ENCODE measurements at regions not wholly inside any gene's neighbourhood (a gene's known extent, or its start where the extent isn't known, plus 50 kb on each side); places are given as distances from the start of the nearest gene placed in this dataset.

- H3K4me3 ChIP-seq (ENCODE audit: low read depth in 1 of 5, low read length in 5 of 5): no peak overlapping the region
- H3K9ac ChIP-seq (ENCODE audit: low read length in 5 of 5): no peak overlapping the region
- no peaks in the 10 kb centered on the region for H3K4me1 ChIP-seq (ENCODE audit: control insufficient read depth in 5 of 5, insufficient read depth in 5 of 5, low read length in 5 of 5)
- peaks cover 0 to 6% (median 5%) of the 10 kb centered on the region in 5 donors for H3K27me3 ChIP-seq (ENCODE audit: control insufficient read depth in 5 of 5, insufficient read depth in 4 of 5, low read length in 5 of 5)
- H3K36me3 ChIP-seq (ENCODE audit: control insufficient read depth in 5 of 5, insufficient read depth in 5 of 5, low read length in 5 of 5): no peaks in the 10 kb centered on the region
- H3K27ac ChIP-seq (ENCODE audit: low read depth, low read length): no peak overlapping the region
- no peaks in the 10 kb centered on the region for H3K9me3 ChIP-seq (ENCODE audit: control insufficient read depth in 5 of 5, low read length in 5 of 5)
Measured at GRCh38 chr16:48105976-48106375, 49.8 kb downstream of the ABCC12 start.

DNA sequence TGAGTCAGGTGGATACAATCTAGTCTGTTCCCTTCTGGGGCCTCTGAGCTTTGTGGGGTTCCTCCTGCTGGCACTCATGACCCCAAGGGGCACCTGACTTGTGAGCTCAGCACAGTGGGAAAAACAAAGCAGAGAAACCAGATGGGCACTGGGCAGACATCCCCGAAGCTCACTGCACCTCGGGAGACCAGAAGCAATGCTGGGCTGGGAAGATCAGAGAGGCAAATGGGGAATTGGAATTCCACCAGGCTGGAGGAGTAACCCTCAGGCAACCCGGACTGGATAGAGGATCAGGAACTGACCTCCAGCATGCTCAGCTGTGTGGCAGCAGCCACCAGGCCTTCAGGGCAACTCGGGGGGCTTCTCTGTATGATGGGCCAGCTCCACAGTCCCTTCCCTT is 50.3 kb downstream of the ABCC12 start:
- no peaks in the 10 kb centered on the region for H3K36me3 ChIP-seq (ENCODE audit: control insufficient read depth in 5 of 5, insufficient read depth in 5 of 5, low read length in 5 of 5)
- H3K4me3 ChIP-seq (ENCODE audit: low read depth in 1 of 5, low read length in 5 of 5): no peak overlapping the region
- no peaks in the 10 kb centered on the region for H3K9me3 ChIP-seq (ENCODE audit: control insufficient read depth in 5 of 5, low read length in 5 of 5)
- no peaks in the 10 kb centered on the region for H3K4me1 ChIP-seq (ENCODE audit: control insufficient read depth in 5 of 5, insufficient read depth in 5 of 5, low read length in 5 of 5)
- no peak overlapping the region for H3K27ac ChIP-seq (ENCODE audit: low read depth, low read length)
- peaks cover 0 to 6% (median 5%) of the 10 kb centered on the region in 5 donors for H3K27me3 ChIP-seq (ENCODE audit: control insufficient read depth in 5 of 5, insufficient read depth in 4 of 5, low read length in 5 of 5)
- no peak overlapping the region for H3K9ac ChIP-seq (ENCODE audit: low read length in 5 of 5)

DNA sequence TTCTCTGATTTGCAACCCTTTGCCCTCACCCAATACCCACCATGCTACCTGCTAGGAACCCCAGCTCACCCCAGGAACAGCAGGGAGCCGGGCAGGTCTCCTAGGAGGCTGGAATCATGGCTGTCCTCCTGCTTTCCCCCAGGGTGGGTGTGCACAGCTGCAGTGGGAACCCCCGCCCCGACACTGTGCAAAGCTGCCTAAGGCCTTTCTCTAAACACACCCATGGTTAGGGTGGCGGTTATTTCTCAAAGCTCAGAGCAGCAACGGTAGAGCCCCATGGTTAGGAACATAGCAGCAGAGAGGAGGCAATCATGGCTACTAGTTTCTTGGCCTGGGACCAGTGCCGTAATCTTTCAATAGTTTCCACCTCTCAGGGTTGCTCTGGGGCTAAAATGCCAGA is 52.2 kb downstream of the ABCC12 start:
- no peaks in the 10 kb centered on the region for H3K4me1 ChIP-seq (ENCODE audit: control insufficient read depth in 5 of 5, insufficient read depth in 5 of 5, low read length in 5 of 5)
- no peak overlapping the region for H3K4me3 ChIP-seq (ENCODE audit: low read depth in 1 of 5, low read length in 5 of 5)
- peaks cover 0 to 6% (median 0%) of the 10 kb centered on the region in 5 donors for H3K27me3 ChIP-seq (ENCODE audit: control insufficient read depth in 5 of 5, insufficient read depth in 4 of 5, low read length in 5 of 5)
- no peak overlapping the region for H3K9ac ChIP-seq (ENCODE audit: low read length in 5 of 5)
- H3K27ac ChIP-seq (ENCODE audit: low read depth, low read length): no peak overlapping the region
- no peaks in the 10 kb centered on the region for H3K9me3 ChIP-seq (ENCODE audit: control insufficient read depth in 5 of 5, low read length in 5 of 5)
- no peaks in the 10 kb centered on the region for H3K36me3 ChIP-seq (ENCODE audit: control insufficient read depth in 5 of 5, insufficient read depth in 5 of 5, low read length in 5 of 5)

- Histone ChIP-seq H3K9me3 (ENCODE audit: control insufficient read depth in 5 of 5, low read length in 5 of 5) (no peaks in the 10 kb centered on the region), H3K27ac (ENCODE audit: low read depth, low read length) (no peak overlapping the region), H3K4me1 (ENCODE audit: control insufficient read depth in 5 of 5, insufficient read depth in 5 of 5, low read length in 5 of 5) (no peaks in the 10 kb centered on the region), H3K27me3 (ENCODE audit: control insufficient read depth in 5 of 5, insufficient read depth in 4 of 5, low read length in 5 of 5) (peaks cover 0 to 6% (median 0%) of the 10 kb centered on the region in 5 donors), H3K9ac (ENCODE audit: low read length in 5 of 5) (no peak overlapping the region), H3K36me3 (ENCODE audit: control insufficient read depth in 5 of 5, insufficient read depth in 5 of 5, low read length in 5 of 5) (no peaks in the 10 kb centered on the region), H3K4me3 (ENCODE audit: low read depth in 1 of 5, low read length in 5 of 5) (no peak overlapping the region)
Measured at GRCh38 chr16:48102083-48103008, 53.4 kb downstream of the ABCC12 start.

GRCh38 chr16:48101069-48101674 is 54.6 kb downstream of the ABCC12 start:
- Histone ChIP-seq H3K36me3 (ENCODE audit: control insufficient read depth in 5 of 5, insufficient read depth in 5 of 5, low read length in 5 of 5) (no peaks in the 10 kb centered on the region), H3K4me1 (ENCODE audit: control insufficient read depth in 5 of 5, insufficient read depth in 5 of 5, low read length in 5 of 5) (no peaks in the 10 kb centered on the region), H3K27ac (ENCODE audit: low read depth, low read length) (no peak overlapping the region), H3K9ac (ENCODE audit: low read length in 5 of 5) (no peak overlapping the region), H3K9me3 (ENCODE audit: control insufficient read depth in 5 of 5, low read length in 5 of 5) (no peaks in the 10 kb centered on the region), H3K27me3 (ENCODE audit: control insufficient read depth in 5 of 5, insufficient read depth in 4 of 5, low read length in 5 of 5) (peaks cover 0 to 3% (median 0%) of the 10 kb centered on the region in 5 donors), H3K4me3 (ENCODE audit: low read depth in 1 of 5, low read length in 5 of 5) (no peak overlapping the region)

DNA sequence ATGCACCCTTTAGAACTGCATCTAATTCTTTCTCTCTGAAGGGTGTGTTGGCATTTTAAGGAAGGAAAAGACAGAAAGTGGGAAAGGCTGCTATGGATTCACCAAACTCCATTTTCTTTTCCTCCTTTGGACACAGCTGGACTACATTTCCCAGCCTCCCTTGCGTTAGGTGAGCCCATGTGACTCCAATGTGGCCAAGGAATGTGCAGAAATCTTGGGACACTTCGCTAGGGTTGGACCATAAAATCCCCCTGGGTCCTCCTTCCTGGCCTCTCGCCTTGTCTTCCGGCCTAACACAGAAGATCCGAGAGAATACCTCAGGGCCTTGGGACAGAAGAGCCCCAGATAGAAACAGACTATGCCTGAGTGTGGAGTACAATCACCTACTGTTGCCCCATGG is 56.3 kb downstream of the ABCC12 start:
- Histone ChIP-seq H3K4me1 (ENCODE audit: control insufficient read depth in 5 of 5, insufficient read depth in 5 of 5, low read length in 5 of 5) (no peaks in the 10 kb centered on the region), H3K27ac (ENCODE audit: low read depth, low read length) (no peak overlapping the region), H3K9me3 (ENCODE audit: control insufficient read depth in 5 of 5, low read length in 5 of 5) (no peaks in the 10 kb centered on the region), H3K9ac (ENCODE audit: low read length in 5 of 5) (no peak overlapping the region), H3K4me3 (ENCODE audit: low read depth in 1 of 5, low read length in 5 of 5) (no peak overlapping the region), H3K36me3 (ENCODE audit: control insufficient read depth in 5 of 5, insufficient read depth in 5 of 5, low read length in 5 of 5) (no peaks in the 10 kb centered on the region), H3K27me3 (ENCODE audit: control insufficient read depth in 5 of 5, insufficient read depth in 4 of 5, low read length in 5 of 5) (no peaks in the 10 kb centered on the region)

DNA sequence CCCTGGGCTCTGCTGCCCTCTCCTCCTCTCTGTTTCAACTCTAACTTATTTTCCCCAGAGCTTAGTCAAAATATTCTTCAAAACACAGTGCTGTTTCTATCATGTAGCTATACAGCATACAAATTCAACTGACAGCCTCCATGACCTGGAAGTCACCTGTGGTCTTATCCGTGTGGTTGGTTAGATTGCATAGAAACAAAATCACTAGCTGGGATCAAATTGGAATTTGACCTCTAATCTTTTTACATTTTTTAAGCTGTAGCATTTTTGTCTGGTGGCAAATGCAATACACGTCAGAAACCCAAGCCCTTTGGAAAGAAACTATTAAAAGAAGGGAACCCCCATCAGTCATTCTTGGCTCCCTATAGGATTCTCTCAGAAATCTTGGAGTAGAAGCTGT is 57.3 kb downstream of the ABCC12 start:
- Histone ChIP-seq H3K4me3 (ENCODE audit: low read depth in 1 of 5, low read length in 5 of 5) (no peak overlapping the region), H3K9ac (ENCODE audit: low read length in 5 of 5) (no peak overlapping the region), H3K27ac (ENCODE audit: low read depth, low read length) (no peak overlapping the region), H3K27me3 (ENCODE audit: control insufficient read depth in 5 of 5, insufficient read depth in 4 of 5, low read length in 5 of 5) (no peaks in the 10 kb centered on the region), H3K4me1 (ENCODE audit: control insufficient read depth in 5 of 5, insufficient read depth in 5 of 5, low read length in 5 of 5) (no peaks in the 10 kb centered on the region), H3K36me3 (ENCODE audit: control insufficient read depth in 5 of 5, insufficient read depth in 5 of 5, low read length in 5 of 5) (no peaks in the 10 kb centered on the region), H3K9me3 (ENCODE audit: control insufficient read depth in 5 of 5, low read length in 5 of 5) (no peaks in the 10 kb centered on the region)

- Histone ChIP-seq H3K9ac (ENCODE audit: low read length in 5 of 5) (no peak overlapping the region), H3K4me3 (ENCODE audit: low read depth in 1 of 5, low read length in 5 of 5) (no peak overlapping the region), H3K4me1 (ENCODE audit: control insufficient read depth in 5 of 5, insufficient read depth in 5 of 5, low read length in 5 of 5) (peaks cover 0 to 8% (median 0%) of the 10 kb centered on the region in 5 donors), H3K27ac (ENCODE audit: low read depth, low read length) (no peak overlapping the region), H3K27me3 (ENCODE audit: control insufficient read depth in 5 of 5, insufficient read depth in 4 of 5, low read length in 5 of 5) (peaks cover 0 to 3% (median 0%) of the 10 kb centered on the region in 5 donors), H3K9me3 (ENCODE audit: control insufficient read depth in 5 of 5, low read length in 5 of 5) (no peaks in the 10 kb centered on the region), H3K36me3 (ENCODE audit: control insufficient read depth in 5 of 5, insufficient read depth in 5 of 5, low read length in 5 of 5) (no peaks in the 10 kb centered on the region)
Measured at GRCh38 chr16:48091117-48091516, 64.7 kb downstream of the ABCC12 start.

- Histone ChIP-seq H3K9me3 (ENCODE audit: control insufficient read depth in 5 of 5, low read length in 5 of 5) (no peaks in the 10 kb centered on the region), H3K4me3 (ENCODE audit: low read depth in 1 of 5, low read length in 5 of 5) (no peak overlapping the region), H3K27me3 (ENCODE audit: control insufficient read depth in 5 of 5, insufficient read depth in 4 of 5, low read length in 5 of 5) (peaks cover 0 to 3% (median 0%) of the 10 kb centered on the region in 5 donors), H3K27ac (ENCODE audit: low read depth, low read length) (no peak overlapping the region), H3K4me1 (ENCODE audit: control insufficient read depth in 5 of 5, insufficient read depth in 5 of 5, low read length in 5 of 5) (peaks cover 0 to 8% (median 0%) of the 10 kb centered on the region in 5 donors), H3K36me3 (ENCODE audit: control insufficient read depth in 5 of 5, insufficient read depth in 5 of 5, low read length in 5 of 5) (no peaks in the 10 kb centered on the region), H3K9ac (ENCODE audit: low read length in 5 of 5) (no peak overlapping the region)
Measured at GRCh38 chr16:48089053-48089792, 66.6 kb downstream of the ABCC12 start.

DNA sequence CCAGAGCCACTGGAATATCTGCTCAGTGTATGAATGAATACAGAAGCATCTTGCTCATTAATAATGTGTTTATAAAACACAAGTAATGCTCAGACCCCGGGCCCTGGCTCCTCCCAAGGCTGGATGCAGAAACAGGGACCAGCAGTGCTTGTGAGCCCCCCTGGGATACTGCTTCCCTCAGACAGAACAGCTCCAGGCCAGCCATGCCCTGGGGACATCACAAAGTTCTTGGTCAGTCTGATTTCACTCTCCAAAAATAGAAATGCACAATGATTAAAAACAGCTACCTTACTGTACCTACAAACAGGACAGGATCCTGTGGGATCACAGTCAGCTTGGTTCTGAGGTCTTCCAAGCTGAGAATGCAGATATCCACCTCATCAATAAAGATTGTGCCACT is 68.2 kb downstream of the ABCC12 start:
- Histone ChIP-seq H3K4me1 (ENCODE audit: control insufficient read depth in 5 of 5, insufficient read depth in 5 of 5, low read length in 5 of 5) (peaks cover 0 to 8% (median 0%) of the 10 kb centered on the region in 5 donors), H3K36me3 (ENCODE audit: control insufficient read depth in 5 of 5, insufficient read depth in 5 of 5, low read length in 5 of 5) (no peaks in the 10 kb centered on the region), H3K9ac (ENCODE audit: low read length in 5 of 5) (no peak overlapping the region), H3K27ac (ENCODE audit: low read depth, low read length) (no peak overlapping the region), H3K4me3 (ENCODE audit: low read depth in 1 of 5, low read length in 5 of 5) (no peak overlapping the region), H3K27me3 (ENCODE audit: control insufficient read depth in 5 of 5, insufficient read depth in 4 of 5, low read length in 5 of 5) (peaks cover 0 to 7% (median 5%) of the 10 kb centered on the region in 5 donors), H3K9me3 (ENCODE audit: control insufficient read depth in 5 of 5, low read length in 5 of 5) (peaks cover 0 to 3% (median 0%) of the 10 kb centered on the region in 5 donors)

Measured in subcutaneous abdominal adipose tissue (tissue), 5 donors.